ENCODE measurements at regions not wholly inside any gene's neighbourhood (a gene's known extent, or its start where the extent isn't known, plus 50 kb on each side); places are given as distances from the start of the nearest gene placed in this dataset.

- Histone ChIP-seq H3K9me3 (no peaks in the 10 kb centered on the region), H3K4me1 (no peaks in the 10 kb centered on the region), H3K4me3 (no peak overlapping the region), H3K36me3 (no peaks in the 10 kb centered on the region), H3K27ac (no peak overlapping the region), H3K27me3 (no peaks in the 10 kb centered on the region)
- 72 to 81% methylated on average over 2 of the region's 2 CpGs for WGBS, 2 donors
- no peak for ATAC-seq (ENCODE audit: low FRiP score in 2 of 2)
- TF ChIP-seq POLR2A (IDR thresholded peaks at IDR 0.05) (no peak), POLR2AphosphoS5 (IDR thresholded peaks at IDR 0.05) (no peak), EP300 (IDR thresholded peaks at IDR 0.05) (no peak)
- TF ChIP-seq, protein P1, sequence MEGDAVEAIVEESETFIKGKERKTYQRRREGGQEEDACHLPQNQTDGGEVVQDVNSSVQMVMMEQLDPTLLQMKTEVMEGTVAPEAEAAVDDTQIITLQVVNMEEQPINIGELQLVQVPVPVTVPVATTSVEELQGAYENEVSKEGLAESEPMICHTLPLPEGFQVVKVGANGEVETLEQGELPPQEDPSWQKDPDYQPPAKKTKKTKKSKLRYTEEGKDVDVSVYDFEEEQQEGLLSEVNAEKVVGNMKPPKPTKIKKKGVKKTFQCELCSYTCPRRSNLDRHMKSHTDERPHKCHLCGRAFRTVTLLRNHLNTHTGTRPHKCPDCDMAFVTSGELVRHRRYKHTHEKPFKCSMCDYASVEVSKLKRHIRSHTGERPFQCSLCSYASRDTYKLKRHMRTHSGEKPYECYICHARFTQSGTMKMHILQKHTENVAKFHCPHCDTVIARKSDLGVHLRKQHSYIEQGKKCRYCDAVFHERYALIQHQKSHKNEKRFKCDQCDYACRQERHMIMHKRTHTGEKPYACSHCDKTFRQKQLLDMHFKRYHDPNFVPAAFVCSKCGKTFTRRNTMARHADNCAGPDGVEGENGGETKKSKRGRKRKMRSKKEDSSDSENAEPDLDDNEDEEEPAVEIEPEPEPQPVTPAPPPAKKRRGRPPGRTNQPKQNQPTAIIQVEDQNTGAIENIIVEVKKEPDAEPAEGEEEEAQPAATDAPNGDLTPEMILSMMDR (IDR thresholded peaks at IDR 0.05), result no peak
- DNase-seq, result no peak
Observed at GRCh38 chr3:74771401-74771800, 156.9 kb upstream of the CNTN3 start.

- ATAC-seq (ENCODE audit: low FRiP score in 2 of 2), result no peak
- no peak for DNase-seq
- H3K27me3 ChIP-seq, result no peaks in the 10 kb centered on the region
- no peaks in the 10 kb centered on the region for H3K36me3 ChIP-seq
- H3K4me1 ChIP-seq, result no peaks in the 10 kb centered on the region
- no peaks in the 10 kb centered on the region for H3K9me3 ChIP-seq
- no peak overlapping the region for H3K4me3 ChIP-seq
- no peak overlapping the region for H3K27ac ChIP-seq
- 18 to 36% methylated on average over 1 of the region's 1 CpG for WGBS, 2 donors
- TF ChIP-seq, protein P1 (IDR thresholded peaks at IDR 0.05), result no peak
- no peak for TF ChIP-seq POLR2A (IDR thresholded peaks at IDR 0.05)
- TF ChIP-seq EP300 (IDR thresholded peaks at IDR 0.05), result no peak
- no peak for TF ChIP-seq POLR2AphosphoS5 (IDR thresholded peaks at IDR 0.05)
Observed at GRCh38 chr3:74768010-74768409, 153.6 kb upstream of the CNTN3 start.

GRCh38 chr3:74766405-74766804 lies 151.9 kb upstream of the CNTN3 start:
- DNase-seq (no peak), ATAC-seq (ENCODE audit: low FRiP score in 2 of 2) (no peak)
- 65 to 66% methylated on average over 4 of the region's 4 CpGs for WGBS, 2 donors
- no peaks in the 10 kb centered on the region for H3K27me3 ChIP-seq
- no peak overlapping the region for H3K4me3 ChIP-seq
- no peak overlapping the region for H3K27ac ChIP-seq
- no peak for TF ChIP-seq POLR2AphosphoS5 (IDR thresholded peaks at IDR 0.05)
- no peak for TF ChIP-seq POLR2A (IDR thresholded peaks at IDR 0.05)
- TF ChIP-seq, protein P1 (IDR thresholded peaks at IDR 0.05), result no peak
- no peak for TF ChIP-seq EP300 (IDR thresholded peaks at IDR 0.05)
- no peaks in the 10 kb centered on the region for H3K9me3 ChIP-seq
- H3K4me1 ChIP-seq, result no peaks in the 10 kb centered on the region
- H3K36me3 ChIP-seq, result no peaks in the 10 kb centered on the region

DNA sequence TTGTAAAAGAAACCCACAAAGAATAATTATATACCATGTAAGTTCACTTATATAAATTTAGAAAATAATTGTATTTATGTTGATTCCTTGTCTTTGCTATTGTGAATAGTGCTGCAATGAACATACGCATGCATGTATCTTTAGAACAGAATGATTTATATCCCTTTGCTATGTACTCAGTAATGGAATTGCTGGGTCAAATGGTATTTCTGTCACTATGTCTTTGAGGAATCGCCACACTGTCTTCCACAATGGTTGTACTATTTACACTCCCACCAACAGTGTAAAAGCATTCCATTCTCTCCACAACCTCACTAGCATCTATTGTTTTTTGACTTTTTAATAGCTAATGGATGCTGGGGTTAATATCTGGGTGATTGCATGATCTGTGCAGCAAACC lies 149.4 kb upstream of the CNTN3 start:
- TF ChIP-seq POLR2A (IDR thresholded peaks at IDR 0.05) (no peak), POLR2AphosphoS5 (IDR thresholded peaks at IDR 0.05) (no peak), EP300 (IDR thresholded peaks at IDR 0.05) (no peak)
- TF ChIP-seq, protein P1 (IDR thresholded peaks at IDR 0.05), result no peak
- ATAC-seq (ENCODE audit: low FRiP score in 2 of 2) (no peak), DNase-seq (no peak)
- WGBS, 2 donors, result 78 to 83% methylated on average over 2 of the region's 2 CpGs
- Histone ChIP-seq H3K27me3 (no peaks in the 10 kb centered on the region), H3K9me3 (no peaks in the 10 kb centered on the region), H3K36me3 (no peaks in the 10 kb centered on the region), H3K4me1 (no peaks in the 10 kb centered on the region), H3K4me3 (no peak overlapping the region), H3K27ac (no peak overlapping the region)

DNA sequence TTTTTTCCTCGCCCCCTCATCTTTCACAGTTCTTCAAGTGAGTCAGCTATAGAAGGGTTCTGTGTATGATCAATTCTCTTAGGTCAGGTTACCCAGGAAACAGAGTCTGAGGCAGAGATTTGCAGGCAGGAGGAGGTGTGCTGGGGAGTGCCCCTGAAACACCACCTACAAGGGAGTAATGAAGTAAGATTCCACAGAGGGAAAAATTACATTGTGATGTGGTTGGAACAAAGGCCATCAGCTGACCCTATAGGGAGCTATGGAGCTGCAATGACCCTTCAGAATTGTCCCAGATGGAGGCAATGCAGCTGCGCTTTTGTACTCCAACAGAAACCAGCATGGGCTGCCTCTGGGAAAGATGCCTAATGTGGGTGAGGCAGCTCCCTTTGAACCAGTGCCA lies 142.2 kb upstream of the CNTN3 start:
- no peaks in the 10 kb centered on the region for H3K4me1 ChIP-seq
- no peaks in the 10 kb centered on the region for H3K27me3 ChIP-seq
- no peaks in the 10 kb centered on the region for H3K9me3 ChIP-seq
- H3K36me3 ChIP-seq, result no peaks in the 10 kb centered on the region
- ATAC-seq (ENCODE audit: low FRiP score in 2 of 2) (no peak), DNase-seq (no peak)
- H3K4me3 ChIP-seq, result no peak overlapping the region
- 79 to 80% methylated on average over 2 of the region's 2 CpGs for WGBS, 2 donors
- TF ChIP-seq POLR2A (IDR thresholded peaks at IDR 0.05), result no peak
- TF ChIP-seq POLR2AphosphoS5 (IDR thresholded peaks at IDR 0.05), result no peak
- H3K27ac ChIP-seq, result no peak overlapping the region

Data from upper lobe of left lung (tissue), 6 donors.